OCI-M2 (cell line): ENCODE measurements at regions not wholly inside any gene's neighbourhood (a gene's known extent, or its start where the extent isn't known, plus 50 kb on each side); places are given as distances from the start of the nearest gene placed in this dataset.

Experiments used
- DNase-seq: peaks from one replicate; lab custom pipeline; 2025; ENCODE audit not compliant: unreplicated experiment; lab: John Stamatoyannopoulos, UW

DNA sequence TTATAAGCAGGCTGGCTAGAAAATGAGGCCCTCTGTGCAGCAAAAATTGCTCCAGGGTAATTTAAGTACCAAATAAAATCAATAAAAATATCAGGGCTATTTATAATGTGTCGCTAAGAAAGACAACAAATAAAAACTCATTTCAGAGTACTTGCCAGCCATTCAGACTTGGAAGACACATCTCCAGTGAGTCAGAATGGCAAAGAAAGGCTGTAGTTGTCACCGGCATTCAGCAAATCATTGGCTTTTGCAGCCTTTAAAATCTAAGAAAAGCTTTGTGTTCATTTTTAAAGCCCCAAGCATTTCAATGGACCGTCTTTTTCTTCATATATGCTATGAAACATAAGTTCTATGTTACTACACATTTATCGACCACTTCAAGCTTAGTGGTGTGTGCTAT is 141.1 kb upstream of the HNMT start:
- no peak for DNase-seq

GRCh38 chr2:137824501-137824900 is 139.8 kb upstream of the HNMT start:
- no peak for DNase-seq

DNA sequence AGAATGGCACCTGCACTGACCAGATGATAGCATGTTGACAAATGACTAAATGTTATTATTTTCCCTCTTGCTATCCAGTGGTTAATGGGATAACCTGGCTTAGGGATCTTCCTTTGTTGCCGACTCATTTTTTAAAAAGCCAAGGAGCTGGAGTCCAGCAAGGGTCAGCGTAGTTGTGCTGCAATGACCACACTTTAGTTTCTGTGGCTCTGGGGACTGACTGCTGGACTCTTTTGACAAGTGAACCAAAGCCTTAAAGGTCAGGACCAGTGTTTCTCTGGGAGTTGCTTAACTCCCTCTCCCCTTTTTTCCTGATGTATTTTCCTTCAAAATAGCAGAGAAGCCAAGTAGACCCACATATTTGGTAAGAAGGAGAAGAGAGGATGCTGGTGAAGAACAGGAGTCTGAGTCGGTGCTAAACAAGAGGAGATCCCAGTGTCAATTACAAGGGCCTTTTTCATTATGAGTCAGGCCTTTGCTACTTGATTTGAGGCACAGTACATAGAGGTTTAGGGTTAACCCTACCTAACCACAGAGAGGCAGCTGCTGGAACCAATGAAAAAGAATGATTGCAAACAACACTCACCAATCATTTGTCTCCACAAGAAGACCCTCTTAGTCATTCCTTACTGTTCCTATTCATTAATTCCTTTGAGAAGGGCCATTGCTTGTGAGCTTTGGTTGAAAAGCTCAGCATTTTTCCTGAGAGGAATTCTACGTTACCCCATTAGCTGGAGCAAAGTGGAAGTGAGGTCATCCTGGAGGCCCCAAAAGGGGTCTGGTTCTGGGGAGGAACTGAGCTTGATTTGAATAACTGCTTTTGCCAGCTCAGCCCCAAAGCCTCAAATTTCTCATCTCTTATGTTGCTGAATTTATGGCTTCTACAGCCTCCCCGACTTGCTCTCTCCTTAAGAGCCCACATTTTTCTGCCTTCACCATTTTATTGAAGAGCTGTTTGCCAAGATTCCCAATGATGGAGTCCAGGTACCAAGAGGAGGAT is 137.6 kb upstream of the HNMT start:
- no peak for DNase-seq

DNA sequence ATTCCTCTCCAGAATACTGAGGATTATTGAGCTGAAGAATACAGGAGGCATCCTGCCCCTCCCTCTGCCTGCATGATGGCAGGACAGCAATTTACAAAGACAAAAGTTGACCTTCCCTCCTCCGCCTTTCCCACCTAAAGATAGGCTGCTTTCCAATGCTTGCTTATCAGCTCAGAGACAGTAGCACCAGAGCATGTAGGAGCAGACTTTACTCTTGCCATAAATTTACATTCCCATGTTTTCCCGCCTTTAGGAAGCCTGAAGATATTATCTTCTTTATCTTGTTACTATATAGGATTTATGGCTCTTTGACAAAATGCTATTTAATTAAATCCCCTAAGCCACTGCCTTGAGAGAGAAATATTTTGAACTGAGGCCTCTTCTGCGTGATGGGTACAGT is 135.6 kb upstream of the HNMT start:
- no peak for DNase-seq

DNA sequence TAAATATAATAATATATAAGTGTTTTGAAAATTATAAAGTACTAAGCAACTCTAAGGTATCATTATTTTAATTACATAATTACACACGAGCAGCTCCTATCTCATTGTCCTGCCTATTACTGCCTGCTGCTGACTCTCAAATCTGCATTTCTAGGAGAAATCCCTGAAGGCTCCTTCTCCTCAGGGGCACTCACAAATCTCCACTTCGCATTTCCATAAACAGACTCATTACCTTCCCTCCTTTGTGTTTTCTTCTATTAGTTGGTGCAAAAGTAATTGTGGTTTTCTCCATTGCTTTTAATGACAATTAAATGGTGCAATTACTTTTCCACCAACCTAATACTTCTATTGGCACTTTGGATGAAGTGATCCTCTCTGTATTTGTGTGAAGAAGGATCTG is 135.0 kb upstream of the HNMT start:
- DNase-seq = no peak

DNA sequence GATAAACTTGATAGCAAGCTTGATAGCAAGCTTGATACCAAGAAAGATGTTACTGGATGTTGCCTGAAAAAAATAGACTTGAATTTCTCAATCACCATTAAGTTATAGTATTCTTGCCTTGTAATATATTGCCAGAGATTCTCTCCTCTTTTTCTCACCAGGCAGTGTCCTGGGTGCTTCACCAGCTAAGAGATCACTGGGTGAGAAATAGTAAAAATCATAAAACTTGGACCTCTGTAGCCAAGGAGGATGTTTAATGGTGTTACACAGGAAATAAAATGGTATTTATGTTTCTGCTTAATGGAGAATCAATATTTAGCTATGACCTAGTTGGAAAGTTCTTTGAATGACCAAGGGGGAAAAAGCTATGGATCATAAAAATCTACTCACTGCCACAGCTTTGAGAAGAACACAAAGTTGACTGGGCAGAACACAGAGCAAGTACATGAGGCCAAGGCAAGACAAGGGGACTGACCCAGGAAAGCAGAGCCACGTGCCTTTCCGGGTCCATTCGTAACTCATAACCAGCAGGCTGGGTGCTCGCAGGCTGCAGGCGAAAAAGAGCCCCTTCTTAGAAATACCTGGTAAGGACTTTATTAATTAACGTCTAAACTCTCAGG is 129.4 kb upstream of the HNMT start:
- DNase-seq = no peak

GRCh38 chr2:137836671-137837070 is 127.6 kb upstream of the HNMT start:
- DNase-seq = no peak

DNA sequence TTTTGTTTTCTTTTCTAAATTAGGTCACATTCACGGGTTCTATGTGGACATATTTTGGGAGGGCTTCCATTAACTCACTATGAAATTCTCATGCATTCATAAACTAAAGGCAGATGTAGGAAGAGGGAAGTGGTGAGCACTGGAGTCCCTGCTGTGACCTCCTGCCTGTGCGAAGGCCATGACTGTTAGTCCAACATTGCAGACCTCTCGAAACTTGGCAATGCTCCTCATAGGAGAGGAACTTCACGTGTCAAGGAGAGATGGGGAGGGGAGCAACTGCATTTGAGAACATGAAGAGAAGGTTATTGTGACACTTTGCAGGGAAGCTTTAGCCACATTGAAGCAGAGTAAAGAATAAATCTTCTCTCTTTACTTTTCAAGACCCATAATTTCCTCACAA is 126.4 kb upstream of the HNMT start:
- no peak for DNase-seq

DNA sequence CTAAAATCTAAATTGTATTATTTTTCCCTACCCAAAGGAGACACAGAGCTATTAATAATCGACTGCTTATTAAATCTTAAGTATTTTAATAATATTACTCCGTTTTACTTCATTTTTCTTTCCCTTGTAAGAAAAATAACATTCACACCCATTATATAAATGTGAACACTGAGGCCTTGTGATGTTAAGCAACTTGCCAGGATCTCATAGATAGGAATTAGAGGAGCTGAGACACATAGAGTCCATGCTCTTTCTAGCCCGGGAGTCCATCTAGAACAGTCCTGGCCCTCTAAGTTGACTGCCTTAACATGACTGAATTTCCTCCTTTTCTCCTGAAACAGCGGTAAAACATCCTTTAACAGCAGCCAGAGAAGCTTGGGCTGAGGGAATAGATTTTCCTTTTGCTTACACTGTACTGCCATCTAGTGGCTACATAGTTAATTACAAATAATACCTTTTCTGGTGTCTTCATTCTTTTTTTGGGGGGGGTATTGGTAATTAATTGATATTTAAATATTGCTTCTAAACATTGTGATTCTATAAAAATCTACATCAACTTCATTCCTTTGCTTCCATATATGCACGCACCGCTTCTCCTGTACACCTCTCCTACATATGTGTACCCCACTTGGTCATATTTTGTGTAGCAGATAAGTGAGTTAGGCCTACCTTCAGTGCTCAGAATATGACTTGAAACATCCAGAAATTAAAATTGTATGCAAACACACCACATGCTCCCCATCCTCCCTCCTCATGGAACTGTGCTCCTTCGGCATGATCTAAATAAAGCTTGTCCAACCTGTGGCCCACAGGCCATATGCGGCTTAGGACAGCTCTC is 125.8 kb upstream of the HNMT start:
- no peak for DNase-seq

- DNase-seq = no peak
Measured at GRCh38 chr2:137842430-137842829, 121.8 kb upstream of the HNMT start.

DNA sequence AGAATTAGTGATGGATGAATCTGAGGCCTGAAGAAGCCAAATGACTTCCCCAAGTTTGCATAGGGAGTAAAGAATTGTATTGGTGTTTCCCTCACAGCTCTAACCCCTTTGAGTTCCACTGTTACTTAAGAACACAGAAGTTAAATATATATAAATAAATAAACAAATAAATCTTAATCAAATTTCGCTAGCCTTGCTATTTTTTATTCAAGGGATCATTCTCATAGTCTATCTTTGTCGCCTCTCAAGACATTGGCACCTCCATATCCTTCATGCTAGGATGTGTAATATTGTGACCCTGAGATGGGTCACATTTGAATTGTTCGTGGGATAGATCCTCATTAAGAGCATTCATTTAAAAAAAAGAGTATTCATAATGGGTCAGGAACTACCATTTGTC is 121.3 kb upstream of the HNMT start:
- DNase-seq = no peak

- DNase-seq = no peak
Measured at GRCh38 chr2:137845422-137845821, 118.9 kb upstream of the HNMT start.

- no peak for DNase-seq
Measured at GRCh38 chr2:137846993-137847392, 117.3 kb upstream of the HNMT start.

DNA sequence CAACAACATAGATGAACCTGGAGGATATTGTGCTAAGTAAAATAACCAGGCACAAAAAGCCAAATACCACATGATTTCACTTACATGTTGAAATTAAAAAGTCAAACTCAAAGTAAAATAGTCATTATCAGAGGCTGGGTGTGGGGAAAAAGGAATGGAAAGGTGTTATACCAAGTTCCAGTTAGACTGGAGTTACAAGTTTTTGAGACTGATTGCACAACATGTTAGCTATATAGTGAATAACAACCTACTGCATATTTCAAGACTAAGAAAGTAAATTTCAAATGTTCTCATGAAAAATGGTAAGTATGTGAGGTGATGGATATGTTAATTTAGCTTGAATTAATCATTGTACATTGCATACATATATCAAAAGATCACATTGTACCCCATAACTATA is 116.8 kb upstream of the HNMT start:
- DNase-seq = no peak

DNA sequence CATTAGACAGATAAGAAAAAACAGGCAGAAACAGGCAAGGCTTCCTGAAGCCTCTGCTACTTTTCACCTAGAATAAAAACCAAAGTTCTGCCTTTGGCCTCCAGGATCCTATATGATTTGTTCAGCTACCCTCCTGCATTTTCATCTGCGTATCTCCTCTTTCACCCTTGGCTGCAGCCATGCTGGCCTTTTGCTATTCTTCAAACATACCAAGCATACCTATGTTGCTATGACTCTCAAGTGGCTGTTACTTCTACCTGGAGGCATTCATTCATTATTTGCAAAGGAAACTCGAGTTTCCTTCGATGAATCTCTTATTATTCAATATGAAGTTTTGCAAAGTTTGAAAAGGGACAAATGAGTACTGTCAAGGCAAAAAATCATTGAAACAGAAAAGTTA is 106.4 kb upstream of the HNMT start:
- no peak for DNase-seq

- no peak for DNase-seq
Measured at GRCh38 chr2:137862651-137863050, 101.6 kb upstream of the HNMT start.

DNA sequence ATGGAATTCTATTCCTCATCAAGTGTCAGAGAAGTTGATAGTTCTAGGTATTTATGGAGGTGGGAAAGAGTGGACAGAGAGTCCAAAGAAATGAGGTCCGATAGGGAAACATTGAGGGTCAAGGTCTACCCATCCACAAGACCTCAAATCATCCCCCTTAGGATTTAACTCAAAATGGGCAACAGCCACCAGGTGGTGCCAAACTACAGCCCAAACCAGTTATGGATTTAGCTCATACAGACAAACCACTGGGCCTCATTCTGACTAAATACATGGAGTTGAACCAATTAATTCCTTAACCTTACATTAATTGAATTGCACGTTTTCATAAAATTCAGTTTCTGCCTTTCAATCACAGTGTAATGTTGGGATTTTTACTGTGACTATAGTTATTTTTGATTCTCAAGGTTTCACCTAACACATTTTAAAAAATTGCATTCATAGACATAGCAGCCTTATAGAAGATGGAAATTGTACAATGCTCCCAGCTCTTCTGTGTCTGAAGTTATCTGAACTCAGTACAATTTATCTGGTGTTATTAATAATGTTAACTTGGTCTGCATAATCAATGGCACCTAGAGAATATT is 98.2 kb upstream of the HNMT start:
- DNase-seq = peak; percentile 4

- DNase-seq = no peak
Measured at GRCh38 chr2:137870682-137871081, 93.6 kb upstream of the HNMT start.

DNA sequence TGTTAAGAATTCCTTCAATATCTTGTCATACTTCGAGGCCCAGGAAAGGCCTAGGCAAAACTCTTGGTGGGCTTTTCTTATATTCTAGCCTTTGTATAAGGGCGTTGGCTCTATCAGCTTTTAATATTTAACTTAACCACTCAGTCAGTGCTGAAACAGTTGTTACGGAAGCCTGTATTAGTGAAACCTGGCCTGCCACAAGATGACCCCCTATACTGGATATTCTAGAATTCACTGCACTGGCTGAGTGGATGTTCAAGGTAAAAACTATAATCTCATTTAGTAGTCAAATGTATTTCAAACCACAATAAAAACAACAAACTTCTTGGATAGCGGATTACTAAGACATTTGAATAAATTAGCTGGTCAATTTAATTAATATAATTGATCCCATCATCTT is 91.7 kb upstream of the HNMT start:
- no peak for DNase-seq

GRCh38 chr2:137873536-137874244 is 90.6 kb upstream of the HNMT start:
- DNase-seq = no peak

DNA sequence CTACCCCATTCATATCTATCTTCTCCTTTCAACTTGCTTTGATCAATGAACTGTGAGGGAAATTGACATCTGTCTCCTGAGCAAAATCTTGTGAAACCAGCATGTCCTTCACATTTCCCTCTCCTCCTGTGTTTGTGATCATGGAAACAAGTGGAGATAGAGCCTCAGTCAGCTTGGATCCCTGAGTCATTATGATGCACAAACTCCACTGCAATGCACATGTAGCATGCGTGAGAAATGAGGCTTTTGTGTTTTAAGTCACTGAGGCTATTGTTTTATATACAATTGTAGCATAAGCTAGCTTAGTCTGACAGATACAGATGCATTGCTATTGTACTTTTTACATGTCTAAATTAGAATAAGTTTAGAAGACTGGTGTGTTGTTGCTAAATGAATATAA is 85.2 kb upstream of the HNMT start:
- DNase-seq = no peak
